ENCODE measurements at regions not wholly inside any gene's neighbourhood (a gene's known extent, or its start where the extent isn't known, plus 50 kb on each side); places are given as distances from the start of the nearest gene placed in this dataset.

DNA sequence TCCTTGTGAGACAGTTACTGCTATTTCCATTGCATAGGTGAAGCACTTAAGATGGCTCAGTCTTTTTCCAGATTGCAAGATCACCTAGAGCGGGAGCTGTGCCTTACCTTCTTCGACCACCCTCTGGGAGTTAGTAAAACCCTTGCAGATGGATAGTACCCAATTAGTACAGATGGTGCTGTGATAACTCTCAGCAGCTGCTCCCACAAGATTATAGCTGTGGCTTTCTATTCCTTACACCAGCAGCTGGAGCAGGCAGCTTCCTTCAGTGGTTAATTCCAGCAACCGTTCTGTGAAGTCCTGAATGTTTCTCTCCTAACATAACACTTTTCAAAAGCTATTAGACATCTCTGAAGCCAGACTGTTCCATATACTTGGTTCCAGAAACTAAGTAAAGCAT, 796.8 kb downstream of the XPNPEP1 start (continued):
- TF ChIP-seq ZNF10 (tag by site-specific recombination; IDR thresholded peaks at IDR 0.05) (no peak), ZNF184 (tag by site-specific recombination; IDR thresholded peaks at IDR 0.05) (no peak), ZNF140 (tag by site-specific recombination; IDR thresholded peaks at IDR 0.05) (no peak), ZNF548 (tag by site-specific recombination; IDR thresholded peaks at IDR 0.05) (no peak)
- TF ChIP-seq, protein P1, sequence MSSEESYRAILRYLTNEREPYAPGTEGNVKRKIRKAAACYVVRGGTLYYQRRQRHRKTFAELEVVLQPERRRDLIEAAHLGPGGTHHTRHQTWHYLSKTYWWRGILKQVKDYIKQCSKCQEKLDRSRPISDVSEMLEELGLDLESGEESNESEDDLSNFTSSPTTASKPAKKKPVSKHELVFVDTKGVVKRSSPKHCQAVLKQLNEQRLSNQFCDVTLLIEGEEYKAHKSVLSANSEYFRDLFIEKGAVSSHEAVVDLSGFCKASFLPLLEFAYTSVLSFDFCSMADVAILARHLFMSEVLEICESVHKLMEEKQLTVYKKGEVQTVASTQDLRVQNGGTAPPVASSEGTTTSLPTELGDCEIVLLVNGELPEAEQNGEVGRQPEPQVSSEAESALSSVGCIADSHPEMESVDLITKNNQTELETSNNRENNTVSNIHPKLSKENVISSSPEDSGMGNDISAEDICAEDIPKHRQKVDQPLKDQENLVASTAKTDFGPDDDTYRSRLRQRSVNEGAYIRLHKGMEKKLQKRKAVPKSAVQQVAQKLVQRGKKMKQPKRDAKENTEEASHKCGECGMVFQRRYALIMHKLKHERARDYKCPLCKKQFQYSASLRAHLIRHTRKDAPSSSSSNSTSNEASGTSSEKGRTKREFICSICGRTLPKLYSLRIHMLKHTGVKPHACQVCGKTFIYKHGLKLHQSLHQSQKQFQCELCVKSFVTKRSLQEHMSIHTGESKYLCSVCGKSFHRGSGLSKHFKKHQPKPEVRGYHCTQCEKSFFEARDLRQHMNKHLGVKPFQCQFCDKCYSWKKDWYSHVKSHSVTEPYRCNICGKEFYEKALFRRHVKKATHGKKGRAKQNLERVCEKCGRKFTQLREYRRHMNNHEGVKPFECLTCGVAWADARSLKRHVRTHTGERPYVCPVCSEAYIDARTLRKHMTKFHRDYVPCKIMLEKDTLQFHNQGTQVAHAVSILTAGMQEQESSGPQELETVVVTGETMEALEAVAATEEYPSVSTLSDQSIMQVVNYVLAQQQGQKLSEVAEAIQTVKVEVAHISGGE (tag by site-specific recombination; conservative IDR thresholded peaks at IDR 0.05; ENCODE audit: low read depth) = no peak

DNA sequence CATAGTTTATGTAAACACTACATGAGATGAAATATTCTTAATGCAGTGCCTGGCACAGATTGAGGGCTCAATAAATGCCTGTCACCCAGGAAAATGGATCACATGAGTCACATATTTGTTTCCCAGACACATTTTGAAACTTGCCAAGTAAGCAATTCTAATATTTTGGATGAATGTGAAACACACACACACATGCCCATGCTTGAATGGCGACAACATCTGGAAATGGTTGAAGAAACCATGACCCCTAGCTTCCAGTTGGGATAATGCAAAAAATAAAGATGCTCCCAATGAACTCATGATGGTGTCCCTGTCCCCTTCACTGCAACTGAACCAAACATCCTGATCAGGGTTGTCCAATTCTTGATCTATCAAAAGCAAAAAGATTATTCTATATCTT, 797.3 kb downstream of the XPNPEP1 start:
- Histone ChIP-seq H3K9me3 (ENCODE audit: control insufficient read depth, insufficient read depth, low read depth, low read length) (no peaks in the 10 kb centered on the region), H3K4me3 (ENCODE audit: low read depth, low read length) (no peak overlapping the region), H3K27ac (ENCODE audit: extremely low read depth, low read depth, low read length) (no peak overlapping the region), H3K4me1 (ENCODE audit: control insufficient read depth, insufficient read depth, low read length) (no peaks in the 10 kb centered on the region), H3K36me3 (ENCODE audit: control insufficient read depth in 2 of 2, insufficient read depth in 1 of 2, low read length in 2 of 2) (no peaks in the 10 kb centered on the region)
- POLR2A ChIA-PET = no interaction called here
- TF ChIP-seq ZNF621 (tag by site-specific recombination; IDR thresholded peaks at IDR 0.05) = no peak
- TF ChIP-seq ZNF654 (tag by site-specific recombination; IDR thresholded peaks at IDR 0.05; ENCODE audit: low read depth) = 0 out of 2 replicates have a peak, but pooled peaks have one; percentile 7
- CTCF ChIA-PET = interaction anchor here (0.7 kb wide), 1 partner anchor 304 kb away, joined by 4 read pairs; no protein-coding TSS in a partner anchor

DNA sequence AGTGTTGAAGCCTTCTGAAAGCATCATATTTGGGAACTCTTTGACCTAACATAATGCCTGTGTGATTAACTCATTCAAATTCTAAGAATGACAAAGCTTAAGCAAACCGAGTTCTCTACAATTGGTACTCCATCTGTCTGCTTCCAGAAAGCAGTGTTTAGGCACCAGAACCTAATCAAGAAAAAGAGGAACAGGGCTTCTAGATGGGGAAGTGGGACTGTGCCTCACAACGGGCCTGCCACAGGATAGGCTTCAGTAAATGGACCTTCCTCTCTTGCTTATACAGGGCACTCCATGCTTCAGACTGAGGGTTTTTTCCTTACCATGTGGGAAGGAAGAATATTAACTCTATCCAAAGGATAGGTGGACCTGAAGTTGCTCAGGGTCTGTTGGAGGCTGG, 808.1 kb downstream of the XPNPEP1 start:
- Histone ChIP-seq H3K4me3 (ENCODE audit: low read depth, low read length) (no peak overlapping the region), H3K9me3 (ENCODE audit: control insufficient read depth, insufficient read depth, low read depth, low read length) (no peaks in the 10 kb centered on the region), H3K27ac (ENCODE audit: extremely low read depth, low read depth, low read length) (no peak overlapping the region), H3K36me3 (ENCODE audit: control insufficient read depth in 2 of 2, insufficient read depth in 1 of 2, low read length in 2 of 2) (no peaks in the 10 kb centered on the region), H3K4me1 (ENCODE audit: control insufficient read depth, insufficient read depth, low read length) (no peaks in the 10 kb centered on the region)
- TF ChIP-seq ZNF24 (tag by site-specific recombination; IDR thresholded peaks at IDR 0.05) = no peak
- no peak for TF ChIP-seq ZNF514 (tag by site-specific recombination; IDR thresholded peaks at IDR 0.05)
- no peak for TF ChIP-seq ZNF792 (tag by site-specific recombination; IDR thresholded peaks at IDR 0.05)
- TF ChIP-seq ZFP3 (tag by site-specific recombination; IDR thresholded peaks at IDR 0.05; ENCODE audit: low read depth) = no peak
- TF ChIP-seq, protein P2, sequence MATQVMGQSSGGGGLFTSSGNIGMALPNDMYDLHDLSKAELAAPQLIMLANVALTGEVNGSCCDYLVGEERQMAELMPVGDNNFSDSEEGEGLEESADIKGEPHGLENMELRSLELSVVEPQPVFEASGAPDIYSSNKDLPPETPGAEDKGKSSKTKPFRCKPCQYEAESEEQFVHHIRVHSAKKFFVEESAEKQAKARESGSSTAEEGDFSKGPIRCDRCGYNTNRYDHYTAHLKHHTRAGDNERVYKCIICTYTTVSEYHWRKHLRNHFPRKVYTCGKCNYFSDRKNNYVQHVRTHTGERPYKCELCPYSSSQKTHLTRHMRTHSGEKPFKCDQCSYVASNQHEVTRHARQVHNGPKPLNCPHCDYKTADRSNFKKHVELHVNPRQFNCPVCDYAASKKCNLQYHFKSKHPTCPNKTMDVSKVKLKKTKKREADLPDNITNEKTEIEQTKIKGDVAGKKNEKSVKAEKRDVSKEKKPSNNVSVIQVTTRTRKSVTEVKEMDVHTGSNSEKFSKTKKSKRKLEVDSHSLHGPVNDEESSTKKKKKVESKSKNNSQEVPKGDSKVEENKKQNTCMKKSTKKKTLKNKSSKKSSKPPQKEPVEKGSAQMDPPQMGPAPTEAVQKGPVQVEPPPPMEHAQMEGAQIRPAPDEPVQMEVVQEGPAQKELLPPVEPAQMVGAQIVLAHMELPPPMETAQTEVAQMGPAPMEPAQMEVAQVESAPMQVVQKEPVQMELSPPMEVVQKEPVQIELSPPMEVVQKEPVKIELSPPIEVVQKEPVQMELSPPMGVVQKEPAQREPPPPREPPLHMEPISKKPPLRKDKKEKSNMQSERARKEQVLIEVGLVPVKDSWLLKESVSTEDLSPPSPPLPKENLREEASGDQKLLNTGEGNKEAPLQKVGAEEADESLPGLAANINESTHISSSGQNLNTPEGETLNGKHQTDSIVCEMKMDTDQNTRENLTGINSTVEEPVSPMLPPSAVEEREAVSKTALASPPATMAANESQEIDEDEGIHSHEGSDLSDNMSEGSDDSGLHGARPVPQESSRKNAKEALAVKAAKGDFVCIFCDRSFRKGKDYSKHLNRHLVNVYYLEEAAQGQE (tag by site-specific recombination; IDR thresholded peaks at IDR 0.05) = no peak
- no peak for TF ChIP-seq ZNF548 (tag by site-specific recombination; IDR thresholded peaks at IDR 0.05)
- TF ChIP-seq ZNF670 (tag by site-specific recombination; IDR thresholded peaks at IDR 0.05; ENCODE audit: low read depth) = no peak
- no peak for TF ChIP-seq REPIN1 (tag by site-specific recombination; IDR thresholded peaks at IDR 0.05; ENCODE audit: low read depth)
- TF ChIP-seq ZNF549 (tag by site-specific recombination; IDR thresholded peaks at IDR 0.05) = no peak
- TF ChIP-seq, protein P3, sequence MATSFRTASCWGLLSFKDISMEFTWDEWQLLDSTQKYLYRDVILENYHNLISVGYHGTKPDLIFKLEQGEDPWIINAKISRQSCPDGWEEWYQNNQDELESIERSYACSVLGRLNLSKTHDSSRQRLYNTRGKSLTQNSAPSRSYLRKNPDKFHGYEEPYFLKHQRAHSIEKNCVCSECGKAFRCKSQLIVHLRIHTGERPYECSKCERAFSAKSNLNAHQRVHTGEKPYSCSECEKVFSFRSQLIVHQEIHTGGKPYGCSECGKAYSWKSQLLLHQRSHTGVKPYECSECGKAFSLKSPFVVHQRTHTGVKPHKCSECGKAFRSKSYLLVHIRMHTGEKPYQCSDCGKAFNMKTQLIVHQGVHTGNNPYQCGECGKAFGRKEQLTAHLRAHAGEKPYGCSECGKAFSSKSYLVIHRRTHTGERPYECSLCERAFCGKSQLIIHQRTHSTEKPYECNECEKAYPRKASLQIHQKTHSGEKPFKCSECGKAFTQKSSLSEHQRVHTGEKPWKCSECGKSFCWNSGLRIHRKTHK (tag by site-specific recombination; IDR thresholded peaks at IDR 0.05) = no peak
- TF ChIP-seq ZNF114 (tag by site-specific recombination; IDR thresholded peaks at IDR 0.05) = no peak
- no peak for TF ChIP-seq ZNF423 (tag by site-specific recombination; IDR thresholded peaks at IDR 0.05)
- TF ChIP-seq, protein P4, sequence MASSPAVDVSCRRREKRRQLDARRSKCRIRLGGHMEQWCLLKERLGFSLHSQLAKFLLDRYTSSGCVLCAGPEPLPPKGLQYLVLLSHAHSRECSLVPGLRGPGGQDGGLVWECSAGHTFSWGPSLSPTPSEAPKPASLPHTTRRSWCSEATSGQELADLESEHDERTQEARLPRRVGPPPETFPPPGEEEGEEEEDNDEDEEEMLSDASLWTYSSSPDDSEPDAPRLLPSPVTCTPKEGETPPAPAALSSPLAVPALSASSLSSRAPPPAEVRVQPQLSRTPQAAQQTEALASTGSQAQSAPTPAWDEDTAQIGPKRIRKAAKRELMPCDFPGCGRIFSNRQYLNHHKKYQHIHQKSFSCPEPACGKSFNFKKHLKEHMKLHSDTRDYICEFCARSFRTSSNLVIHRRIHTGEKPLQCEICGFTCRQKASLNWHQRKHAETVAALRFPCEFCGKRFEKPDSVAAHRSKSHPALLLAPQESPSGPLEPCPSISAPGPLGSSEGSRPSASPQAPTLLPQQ (tag by site-specific recombination; IDR thresholded peaks at IDR 0.05) = no peak
- TF ChIP-seq ZNF600 (tag by site-specific recombination; IDR thresholded peaks at IDR 0.05) = no peak
- no peak for TF ChIP-seq OVOL3 (tag by site-specific recombination; IDR thresholded peaks at IDR 0.05)
- TF ChIP-seq ZNF785 (tag by site-specific recombination; IDR thresholded peaks at IDR 0.05) = no peak
- TF ChIP-seq ZBTB8A (tag by site-specific recombination; IDR thresholded peaks at IDR 0.05) = no peak
- ChIA-PET CTCF (interaction anchor here (0.9 kb wide), 1 partner anchor 15 kb away, joined by 3 read pairs; no protein-coding TSS in a partner anchor), POLR2A (no interaction called here)
